OCI-M2 (cell line): ENCODE measurements at regions not wholly inside any gene's neighbourhood (a gene's known extent, or its start where the extent isn't known, plus 50 kb on each side); places are given as distances from the start of the nearest gene placed in this dataset.
"Not testable (repeated sequence)": the region's sequence is repeated elsewhere in the genome, so short reads cannot be mapped to it uniquely, and the experiment has no call there.

ENCODE experiments used
- DNase-seq: peaks from one replicate; lab custom pipeline; 2025; ENCODE audit not compliant: unreplicated experiment; lab: John Stamatoyannopoulos, UW

- no peak for DNase-seq
Observed at GRCh38 chr10:8173243-8173865, 118.9 kb downstream of the GATA3 start.

- DNase-seq: no peak
Observed at GRCh38 chr10:8173866-8174243, 119.4 kb downstream of the GATA3 start.

- DNase-seq: no peak
Observed at GRCh38 chr10:8174762-8175161, 120.3 kb downstream of the GATA3 start.

- not testable (repeated sequence) for DNase-seq
Observed at GRCh38 chr10:8177526-8177925, 123.0 kb downstream of the GATA3 start.

- not testable (repeated sequence) for DNase-seq
Observed at GRCh38 chr10:8179773-8180172, 125.3 kb downstream of the GATA3 start.

GRCh38 chr10:8180360-8181109 lies 126.0 kb downstream of the GATA3 start:
- DNase-seq: no peak

- DNase-seq: no peak
Observed at GRCh38 chr10:8181496-8182157, 127.1 kb downstream of the GATA3 start.

- DNase-seq: no peak
Observed at GRCh38 chr10:8182806-8183205, 128.3 kb downstream of the GATA3 start.

- no peak for DNase-seq
Observed at GRCh38 chr10:8183241-8183704, 128.8 kb downstream of the GATA3 start.

GRCh38 chr10:8187171-8187666 lies 132.7 kb downstream of the GATA3 start:
- DNase-seq: no peak

- DNase-seq: no peak
Observed at GRCh38 chr10:8189458-8189857, 135.0 kb downstream of the GATA3 start.

- DNase-seq: no peak
Observed at GRCh38 chr10:8192301-8192700, 137.8 kb downstream of the GATA3 start.

- no peak for DNase-seq
Observed at GRCh38 chr10:8193546-8193945, 139.1 kb downstream of the GATA3 start.

GRCh38 chr10:8194050-8194449 lies 139.6 kb downstream of the GATA3 start:
- no peak for DNase-seq

GRCh38 chr10:8206882-8207281 lies 152.4 kb downstream of the GATA3 start:
- DNase-seq: no peak

- DNase-seq: no peak
Observed at GRCh38 chr10:8211631-8212030, 157.1 kb downstream of the GATA3 start.

GRCh38 chr10:8213735-8214134 lies 159.2 kb downstream of the GATA3 start:
- DNase-seq: no peak

GRCh38 chr10:8214587-8214986 lies 160.1 kb downstream of the GATA3 start:
- DNase-seq: no peak

- no peak for DNase-seq
Observed at GRCh38 chr10:8216893-8217292, 162.4 kb downstream of the GATA3 start.

GRCh38 chr10:8221451-8221850 lies 167.0 kb downstream of the GATA3 start:
- no peak for DNase-seq

- no peak for DNase-seq
Observed at GRCh38 chr10:8224591-8224990, 170.1 kb downstream of the GATA3 start.

GRCh38 chr10:8225187-8225586 lies 170.7 kb downstream of the GATA3 start:
- no peak for DNase-seq
